ENCODE measurements at regions not wholly inside any gene's neighbourhood (a gene's known extent, or its start where the extent isn't known, plus 50 kb on each side); places are given as distances from the start of the nearest gene placed in this dataset.

GRCh38 chr5:58185397-58185796 lies 274.5 kb downstream of the PLK2 start:
- Histone ChIP-seq H3K4me3 (no peak overlapping the region), H3K4me1 (peaks cover 0 to 14% of the 10 kb centered on the region in 2 donors), H3K36me3 (no peaks in the 10 kb centered on the region), H3K9me3 (no peaks in the 10 kb centered on the region), H3K27ac (no peak overlapping the region), H3K27me3 (no peaks in the 10 kb centered on the region)
- intact Hi-C loops (cut with DNase I) = no loop called here
- TF ChIP-seq CTCF (IDR thresholded peaks at IDR 0.05) = no peak
- DNase-seq (ENCODE audit: low spot score in 2 of 2) = no peak

DNA sequence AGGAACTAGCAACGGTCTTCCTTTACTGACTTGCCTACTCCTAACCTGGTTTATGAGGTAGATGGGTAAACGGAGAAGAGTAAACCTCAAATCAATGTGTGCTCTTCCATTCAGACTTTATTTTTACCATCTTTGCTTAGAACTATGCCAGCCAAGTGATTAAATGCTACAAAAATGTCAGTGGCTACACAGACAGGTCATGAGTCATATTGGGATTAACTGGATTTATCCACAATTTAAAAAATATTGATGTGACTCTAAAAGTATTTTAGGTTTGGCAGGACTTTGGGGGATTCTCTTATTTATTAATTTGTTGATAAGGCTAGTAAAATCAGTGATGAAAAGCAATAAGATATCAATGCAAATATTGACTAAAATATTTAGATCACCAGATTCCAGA lies 275.0 kb downstream of the PLK2 start:
- Histone ChIP-seq H3K27ac (no peak overlapping the region), H3K4me3 (no peak overlapping the region), H3K36me3 (no peaks in the 10 kb centered on the region), H3K27me3 (no peaks in the 10 kb centered on the region), H3K9me3 (no peaks in the 10 kb centered on the region), H3K4me1 (peaks cover 0 to 14% of the 10 kb centered on the region in 2 donors)
- intact Hi-C loops (cut with DNase I) = no loop called here
- DNase-seq (ENCODE audit: low spot score in 2 of 2) = no peak
- TF ChIP-seq CTCF (IDR thresholded peaks at IDR 0.05) = no peak

DNA sequence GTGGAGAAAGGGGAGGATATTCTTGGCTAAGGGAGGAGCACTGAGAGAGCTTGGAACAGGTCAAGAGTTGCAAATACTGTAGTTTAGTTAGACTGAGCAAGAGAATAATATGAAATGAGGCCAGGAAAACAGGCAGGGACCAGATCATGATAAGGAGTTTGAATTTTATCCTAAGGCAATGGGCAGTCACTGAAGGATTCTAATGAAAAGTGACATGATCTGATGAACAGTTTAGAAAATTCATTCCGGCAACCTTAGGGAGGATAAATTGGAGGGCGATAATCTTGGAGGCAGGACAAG lies 276.1 kb downstream of the PLK2 start:
- H3K36me3 ChIP-seq = no peaks in the 10 kb centered on the region
- no peaks in the 10 kb centered on the region for H3K27me3 ChIP-seq
- H3K4me3 ChIP-seq = no peak overlapping the region
- H3K27ac ChIP-seq = no peak overlapping the region
- no peak for DNase-seq (ENCODE audit: low spot score in 2 of 2)
- no peak for TF ChIP-seq CTCF (IDR thresholded peaks at IDR 0.05)
- H3K4me1 ChIP-seq = peaks cover 0 to 14% of the 10 kb centered on the region in 2 donors
- intact Hi-C loops (cut with DNase I) = no loop called here
- H3K9me3 ChIP-seq = no peaks in the 10 kb centered on the region

GRCh38 chr5:58183078-58183785 lies 276.7 kb downstream of the PLK2 start:
- no peak overlapping the region for H3K4me3 ChIP-seq
- TF ChIP-seq CTCF (IDR thresholded peaks at IDR 0.05) = no peak
- no peaks in the 10 kb centered on the region for H3K9me3 ChIP-seq
- intact Hi-C loops (cut with DNase I) = no loop called here
- H3K4me1 ChIP-seq = peaks cover 0 to 14% of the 10 kb centered on the region in 2 donors
- no peaks in the 10 kb centered on the region for H3K36me3 ChIP-seq
- no peak overlapping the region for H3K27ac ChIP-seq
- no peaks in the 10 kb centered on the region for H3K27me3 ChIP-seq
- DNase-seq (ENCODE audit: low spot score in 2 of 2) = no peak

- DNase-seq (ENCODE audit: low spot score in 2 of 2) = no peak
- no peak for TF ChIP-seq CTCF (IDR thresholded peaks at IDR 0.05)
- H3K27ac ChIP-seq = peak overlapping the region; percentile 7 to 26
Observed at GRCh38 chr5:58182287-58182841, 277.5 kb downstream of the PLK2 start.

More at GRCh38 chr5:58182287-58182841, 277.5 kb downstream of the PLK2 start:
- Histone ChIP-seq H3K4me3 (no peak overlapping the region), H3K9me3 (no peaks in the 10 kb centered on the region), H3K36me3 (no peaks in the 10 kb centered on the region), H3K4me1 (peaks cover 0 to 12% of the 10 kb centered on the region in 2 donors), H3K27me3 (no peaks in the 10 kb centered on the region)
- intact Hi-C loops (cut with DNase I) = no loop called here
